ENCODE measurements at regions not wholly inside any gene's neighbourhood (a gene's known extent, or its start where the extent isn't known, plus 50 kb on each side); places are given as distances from the start of the nearest gene placed in this dataset.

- TF ChIP-seq POLR2A (IDR thresholded peaks at IDR 0.05): no peak
- TF ChIP-seq CTCF (IDR thresholded peaks at IDR 0.05): no peak
These were observed 661.5 kb upstream of the NUDT12 start for GRCh38 chr5:104223885-104224773.

Measured in right lobe of liver (tissue), 4 donors.